ENCODE measurements at regions not wholly inside any gene's neighbourhood (a gene's known extent, or its start where the extent isn't known, plus 50 kb on each side); places are given as distances from the start of the nearest gene placed in this dataset.

- Histone ChIP-seq H4K20me1 (ENCODE audit: insufficient read depth, low read length) (no peaks in the 10 kb centered on the region), H2AFZ (ENCODE audit: low read length) (no peak overlapping the region), H3K4me2 (ENCODE audit: low read depth, low read length) (no peak overlapping the region), H3K9ac (ENCODE audit: low read length) (no peak overlapping the region), H3F3A (ENCODE audit: insufficient read depth, low read length) (peaks cover 9% of the 10 kb centered on the region; the same call in 1 of the 2 replicates), H3K79me2 (ENCODE audit: low read length) (no peaks in the 10 kb centered on the region), H3K27ac (ENCODE audit: low read length) (no peak overlapping the region), H3K9me3 (replicated peaks; ENCODE audit: insufficient read depth, low read length) (no peaks in the 10 kb centered on the region), H3K4me3 (ENCODE audit: low read length) (no peak overlapping the region), H3K9me2 (replicated peaks; ENCODE audit: insufficient read depth, low read length) (no peaks in the 10 kb centered on the region), H3K27me3 (replicated peaks; ENCODE audit: insufficient read depth, low read length) (no peaks in the 10 kb centered on the region), H3K36me3 (replicated peaks; ENCODE audit: insufficient read depth, low read length) (no peaks in the 10 kb centered on the region), H3K4me1 (ENCODE audit: low read length) (0 out of 2 replicates have a peak, but pooled peaks cover 3% of the 10 kb centered on the region)
- DNase-seq = no peak
- TF ChIP-seq EZH2phosphoT487 (IDR thresholded peaks at IDR 0.05; ENCODE audit: low read length) (no peak), CTCF (IDR thresholded peaks at IDR 0.05; ENCODE audit: low read length) (no peak), EZH2 (optimal IDR thresholded peaks at IDR 0.05; ENCODE audit: low read depth, low read length) (no peak)
These were observed 950.2 kb downstream of the CDH11 start for GRCh38 chr16:64171632-64172031.

GRCh38 chr16:64168371-64168770 is 953.5 kb downstream of the CDH11 start:
- Histone ChIP-seq H3K4me3 (ENCODE audit: low read length) (no peak overlapping the region), H3K9me3 (replicated peaks; ENCODE audit: insufficient read depth, low read length) (no peaks in the 10 kb centered on the region), H2AFZ (ENCODE audit: low read length) (no peak overlapping the region), H3K27ac (ENCODE audit: low read length) (no peak overlapping the region), H3K9me2 (replicated peaks; ENCODE audit: insufficient read depth, low read length) (no peaks in the 10 kb centered on the region), H3K4me2 (ENCODE audit: low read depth, low read length) (no peak overlapping the region), H3K9ac (ENCODE audit: low read length) (no peak overlapping the region), H4K20me1 (ENCODE audit: insufficient read depth, low read length) (no peaks in the 10 kb centered on the region), H3K4me1 (ENCODE audit: low read length) (peaks cover 7% of the 10 kb centered on the region; the same call in 1 of the 2 replicates), H3F3A (ENCODE audit: insufficient read depth, low read length) (peaks cover 9% of the 10 kb centered on the region; the same call in 1 of the 2 replicates), H3K79me2 (ENCODE audit: low read length) (no peaks in the 10 kb centered on the region), H3K36me3 (replicated peaks; ENCODE audit: insufficient read depth, low read length) (no peaks in the 10 kb centered on the region), H3K27me3 (replicated peaks; ENCODE audit: insufficient read depth, low read length) (no peaks in the 10 kb centered on the region)
- TF ChIP-seq CTCF (IDR thresholded peaks at IDR 0.05; ENCODE audit: low read length) = no peak
- TF ChIP-seq EZH2 (optimal IDR thresholded peaks at IDR 0.05; ENCODE audit: low read depth, low read length) = no peak
- no peak for TF ChIP-seq EZH2phosphoT487 (IDR thresholded peaks at IDR 0.05; ENCODE audit: low read length)
- DNase-seq = no peak

- H3K36me3 ChIP-seq (replicated peaks; ENCODE audit: insufficient read depth, low read length) = no peaks in the 10 kb centered on the region
- no peaks in the 10 kb centered on the region for H3K9me2 ChIP-seq (replicated peaks; ENCODE audit: insufficient read depth, low read length)
- no peaks in the 10 kb centered on the region for H3K9me3 ChIP-seq (replicated peaks; ENCODE audit: insufficient read depth, low read length)
- peaks cover 6% of the 10 kb centered on the region; the same call in 1 of the 2 replicates for H3F3A ChIP-seq (ENCODE audit: insufficient read depth, low read length)
- no peaks in the 10 kb centered on the region for H4K20me1 ChIP-seq (ENCODE audit: insufficient read depth, low read length)
- H3K4me1 ChIP-seq (ENCODE audit: low read length) = peaks cover 5% of the 10 kb centered on the region; the same call in 1 of the 2 replicates
- no peaks in the 10 kb centered on the region for H3K27me3 ChIP-seq (replicated peaks; ENCODE audit: insufficient read depth, low read length)
- no peak for TF ChIP-seq EZH2 (optimal IDR thresholded peaks at IDR 0.05; ENCODE audit: low read depth, low read length)
- TF ChIP-seq CTCF (IDR thresholded peaks at IDR 0.05; ENCODE audit: low read length) = no peak
- TF ChIP-seq EZH2phosphoT487 (IDR thresholded peaks at IDR 0.05; ENCODE audit: low read length) = no peak
- no peak overlapping the region for H3K4me2 ChIP-seq (ENCODE audit: low read depth, low read length)
- H2AFZ ChIP-seq (ENCODE audit: low read length) = no peak overlapping the region
- H3K9ac ChIP-seq (ENCODE audit: low read length) = no peak overlapping the region
- H3K4me3 ChIP-seq (ENCODE audit: low read length) = no peak overlapping the region
- no peak overlapping the region for H3K27ac ChIP-seq (ENCODE audit: low read length)
- DNase-seq = no peak
- no peaks in the 10 kb centered on the region for H3K79me2 ChIP-seq (ENCODE audit: low read length)
These were observed 953.9 kb downstream of the CDH11 start for GRCh38 chr16:64167936-64168335.
